AML-193 (cell line): ENCODE measurements at regions not wholly inside any gene's neighbourhood (a gene's known extent, or its start where the extent isn't known, plus 50 kb on each side); places are given as distances from the start of the nearest gene placed in this dataset.
A peak's percentile ranks its signal among the peaks of the same experiment; 100 is the strongest.
"Not testable (repeated sequence)": the region's sequence is repeated elsewhere in the genome, so short reads cannot be mapped to it uniquely, and the experiment has no call there.

Source experiments
- DNase-seq, 2 experiments: peaks; one replicate each; lab custom pipeline; 2025; lab: John Stamatoyannopoulos, UW

DNA sequence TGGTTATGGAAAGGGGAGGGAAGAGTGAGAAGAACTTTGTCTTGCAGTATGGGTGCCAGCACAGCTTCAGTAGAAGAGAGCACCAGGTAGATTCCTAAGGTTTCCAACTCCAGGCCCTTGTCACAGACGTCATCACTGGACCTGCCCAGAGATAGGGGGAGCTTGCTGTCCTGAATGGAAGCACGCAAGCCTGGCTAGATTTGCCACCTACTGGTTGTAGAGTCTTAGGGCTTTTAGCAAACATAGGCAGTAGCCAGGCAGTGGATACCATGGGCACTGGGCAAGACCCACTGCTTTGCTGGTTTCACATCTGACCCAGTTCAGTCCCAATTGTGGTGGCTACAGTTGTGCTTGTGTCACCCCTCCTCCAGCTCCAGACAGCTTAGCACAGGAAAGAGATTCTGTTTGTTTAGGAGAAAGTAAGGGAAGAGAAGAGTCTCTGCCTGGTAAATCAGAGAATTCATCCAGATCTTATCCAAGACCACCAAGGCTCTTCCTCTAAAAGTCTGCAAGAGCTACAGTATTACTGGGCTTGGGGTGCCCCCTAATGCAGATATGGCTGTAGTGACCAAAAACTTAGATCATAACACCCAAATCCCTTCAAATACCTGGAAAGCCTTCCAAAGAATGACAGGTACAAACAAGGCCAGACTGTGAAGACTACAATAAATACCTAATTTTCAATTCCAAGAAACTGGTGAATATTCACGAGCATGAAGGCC is 158.9 kb downstream of the HINT1 start:
- DNase-seq = no peak

GRCh38 chr5:131001507-131001906 is 163.5 kb downstream of the HINT1 start:
- DNase-seq = no peak

DNA sequence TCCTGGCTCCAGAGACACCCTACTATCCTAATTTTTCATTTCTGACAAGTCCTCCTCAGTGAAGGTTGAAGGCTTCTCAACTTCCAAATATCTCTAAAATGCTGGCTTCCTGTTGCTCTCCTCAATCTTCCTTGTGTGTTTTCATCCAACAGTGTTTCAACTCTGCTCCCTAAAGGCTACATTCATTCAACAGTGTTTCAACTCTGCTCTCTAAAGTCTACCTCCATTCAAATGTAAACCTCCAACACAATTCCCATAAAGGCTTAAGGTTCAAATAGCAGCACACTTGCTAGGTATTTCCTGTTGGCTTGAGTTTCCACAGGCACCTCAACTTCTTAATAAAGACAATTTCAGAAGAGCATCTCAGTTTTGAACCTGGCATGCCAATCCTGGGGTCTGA is 164.8 kb downstream of the HINT1 start:
- DNase-seq = no peak

GRCh38 chr5:130996720-130997119 is 168.3 kb downstream of the HINT1 start:
- not testable (repeated sequence) for DNase-seq

DNA sequence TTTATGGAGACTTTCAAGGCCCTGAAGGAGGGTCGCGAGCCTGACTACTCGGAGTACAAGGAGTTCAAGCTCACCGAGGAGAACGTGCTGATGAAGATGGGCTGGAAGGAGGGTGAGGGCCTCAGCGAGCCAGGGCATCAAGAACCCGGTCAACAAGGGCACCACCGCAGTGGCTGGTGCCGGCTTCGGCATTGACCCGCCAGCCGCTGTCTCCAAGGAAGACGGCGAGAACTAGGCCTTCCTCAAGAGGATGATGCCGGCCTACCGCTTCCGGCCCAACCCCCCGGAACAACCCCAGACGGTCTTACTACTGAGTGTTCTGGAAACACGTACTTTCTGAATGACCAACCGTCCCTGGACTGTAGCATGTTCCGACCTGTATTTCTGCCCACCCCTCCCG is 169.2 kb downstream of the HINT1 start:
- DNase-seq = no peak

DNA sequence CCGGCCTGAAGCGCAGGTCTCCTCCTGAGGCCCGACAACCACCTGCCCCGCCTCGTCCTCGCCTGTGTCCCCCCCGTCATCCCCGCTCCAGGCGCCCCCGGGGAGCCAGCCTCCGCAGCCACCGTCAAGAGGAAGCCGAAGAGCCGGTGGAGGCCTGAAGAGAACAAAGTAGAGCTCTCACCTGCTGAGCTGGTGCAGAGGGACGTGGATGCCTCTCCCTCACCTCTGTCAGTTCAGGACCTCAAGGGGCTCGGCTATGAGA is 169.9 kb downstream of the HINT1 start:
- DNase-seq = no peak

DNA sequence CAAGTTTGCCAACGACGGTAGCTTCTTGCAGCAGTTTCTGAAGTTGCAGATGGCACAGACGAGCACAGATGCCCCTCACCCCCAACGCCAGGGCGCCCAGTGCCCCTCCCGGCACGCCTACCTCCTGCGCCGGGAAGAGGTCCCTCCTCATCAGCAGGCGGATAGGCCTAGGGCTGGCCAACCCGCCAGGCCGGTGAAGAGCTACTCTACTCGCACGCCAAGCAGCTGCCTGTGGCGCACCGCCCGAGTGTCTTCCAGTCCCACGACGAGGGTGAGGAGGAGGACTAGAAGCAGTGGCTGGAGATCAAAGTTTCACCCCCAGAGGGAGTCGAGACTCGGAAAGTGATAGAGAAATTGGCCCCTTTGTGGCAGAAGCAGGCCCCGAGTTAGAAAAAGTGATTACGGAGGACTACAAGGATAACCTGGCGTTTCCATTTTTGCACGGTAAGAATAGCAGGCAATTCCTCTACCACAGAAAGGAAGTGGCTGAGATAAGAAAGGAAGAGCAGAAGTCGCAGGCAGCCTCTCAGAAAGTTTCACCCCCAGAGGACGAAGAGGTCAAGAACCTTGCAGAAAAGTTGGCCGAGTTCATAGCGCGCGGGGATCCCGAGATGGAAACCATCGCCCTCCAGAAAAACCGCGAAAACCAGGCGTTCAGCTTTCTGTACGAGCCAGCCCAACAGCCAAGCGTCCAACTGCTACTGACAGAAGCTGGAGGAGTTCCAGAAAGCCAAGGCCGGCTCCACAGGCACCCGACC is 170.4 kb downstream of the HINT1 start:
- no peak for DNase-seq

- no peak for DNase-seq
Observed at GRCh38 chr5:130992621-130993020, 172.4 kb downstream of the HINT1 start.

GRCh38 chr5:130992095-130992494 is 173.0 kb downstream of the HINT1 start:
- no peak for DNase-seq

DNA sequence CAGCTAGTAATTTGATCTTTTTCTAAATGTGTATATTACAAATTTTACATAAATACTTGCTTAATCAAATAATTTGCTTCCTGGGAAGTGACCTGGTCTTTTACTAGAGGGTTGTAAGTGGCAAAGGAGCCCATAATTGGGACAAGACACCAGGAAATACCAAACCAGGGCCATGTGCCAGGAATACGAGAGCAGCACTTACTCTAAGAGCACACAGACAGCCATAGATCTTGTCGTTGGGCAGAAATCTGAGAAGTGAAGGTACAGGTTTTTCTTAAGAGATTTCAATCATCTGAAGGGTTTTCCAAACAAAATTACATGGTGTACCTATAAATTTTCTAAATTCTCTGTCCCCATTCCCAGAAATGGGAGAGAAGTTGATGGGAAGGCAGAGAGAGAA is 179.3 kb downstream of the HINT1 start:
- no peak for DNase-seq

GRCh38 chr5:130981663-130982062 is 183.4 kb downstream of the HINT1 start:
- no peak for DNase-seq

DNA sequence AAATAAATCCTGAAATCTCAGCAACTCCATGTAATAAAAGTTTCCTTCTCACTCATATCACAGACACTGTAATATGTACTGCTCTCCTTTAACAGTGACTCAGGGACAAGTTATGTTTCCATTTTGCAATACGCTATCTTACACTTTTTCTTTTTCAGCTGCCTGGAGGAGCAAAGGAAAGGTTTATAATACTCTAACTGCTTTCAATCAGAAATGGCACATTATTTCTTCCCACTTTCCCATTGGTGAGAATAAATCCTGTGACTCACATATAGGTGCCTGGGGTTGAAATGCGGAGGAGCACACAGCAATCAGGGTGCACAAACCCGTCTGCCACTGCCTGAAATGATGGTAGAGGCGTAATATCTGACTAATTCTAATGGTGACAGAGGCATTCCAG is 186.6 kb downstream of the HINT1 start:
- no peak for DNase-seq

- DNase-seq = no peak
Observed at GRCh38 chr5:130976493-130976892, 188.6 kb downstream of the HINT1 start.

- DNase-seq = no peak
Observed at GRCh38 chr5:130975847-130976246, 189.2 kb downstream of the HINT1 start.

- no peak for DNase-seq
Observed at GRCh38 chr5:130975299-130975698, 189.8 kb downstream of the HINT1 start.

DNA sequence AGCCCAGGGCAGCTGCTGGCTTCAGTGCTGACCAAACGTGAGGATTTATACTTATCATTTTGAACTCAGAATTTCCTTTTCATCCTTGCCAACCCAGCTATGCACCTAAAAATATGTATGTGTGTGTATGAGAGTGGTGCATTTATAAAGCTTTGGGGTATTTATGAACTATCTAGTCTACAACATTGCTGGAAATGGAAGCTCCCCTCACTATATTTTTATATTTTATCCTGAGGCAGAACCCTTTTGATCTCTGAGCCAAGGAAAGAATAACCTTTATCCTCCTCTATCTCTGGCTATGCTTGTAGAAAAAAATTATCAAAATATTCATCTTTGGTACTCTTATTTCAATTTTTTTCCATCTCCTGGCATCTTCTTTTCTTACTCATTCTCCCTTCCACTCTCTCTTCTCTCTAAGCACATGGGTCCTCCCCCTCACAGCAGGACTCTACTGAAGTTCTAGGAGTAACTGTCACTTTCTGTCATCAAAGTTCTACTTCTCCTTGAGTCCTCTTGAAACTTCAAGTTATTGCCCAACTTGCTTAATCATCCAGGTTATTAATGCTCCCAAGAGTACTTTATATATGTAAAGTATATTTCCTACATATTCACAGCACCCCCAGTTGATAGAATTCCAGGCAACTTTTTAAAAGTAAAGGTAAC is 190.9 kb downstream of the HINT1 start:
- DNase-seq = no peak

DNA sequence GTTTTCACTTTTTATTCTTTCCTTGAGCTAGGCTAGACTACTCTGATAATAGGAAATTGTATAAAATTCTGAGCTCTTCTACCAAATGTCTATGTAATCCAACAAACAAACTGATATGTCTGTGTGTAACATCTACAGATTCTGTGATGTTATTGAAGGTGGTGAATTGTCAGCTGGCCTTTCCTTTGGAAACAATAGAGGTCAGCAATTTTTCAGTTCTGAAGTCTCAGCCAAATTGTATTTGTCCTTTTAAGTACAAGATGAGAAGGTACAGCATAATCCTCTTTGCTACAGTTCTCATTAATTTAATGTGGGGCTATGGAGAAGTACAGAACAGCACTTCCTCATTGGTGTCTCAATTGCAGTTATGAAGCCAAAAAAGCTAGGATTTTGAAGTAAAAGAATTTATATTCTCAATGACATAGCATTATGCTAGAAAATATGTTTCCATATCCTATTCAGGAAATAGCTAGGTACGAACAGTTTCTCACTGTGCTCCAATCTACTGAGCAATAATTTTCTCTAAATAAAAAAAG is 198.0 kb downstream of the HINT1 start:
- DNase-seq = peak in 1 of 2 experiments; percentile 0

DNA sequence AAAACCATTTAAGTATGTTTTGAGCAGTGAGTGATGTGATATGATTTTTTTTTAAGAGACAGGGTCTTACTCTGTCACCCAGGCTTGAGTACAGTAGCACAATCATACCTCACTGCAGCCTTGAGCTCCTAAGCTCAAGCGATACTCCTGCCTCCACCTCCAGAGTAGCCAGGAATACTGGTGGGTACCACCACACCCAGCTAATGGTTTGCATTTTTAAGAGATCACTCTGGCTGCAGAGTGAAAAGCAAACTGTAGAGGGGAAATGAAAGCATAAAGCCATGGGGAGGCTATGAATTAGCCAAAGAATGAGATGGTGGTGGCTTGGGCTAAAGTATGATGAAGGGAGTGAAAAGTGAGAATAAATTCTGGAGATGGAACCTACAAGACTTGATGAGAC is 199.1 kb downstream of the HINT1 start:
- DNase-seq = no peak

DNA sequence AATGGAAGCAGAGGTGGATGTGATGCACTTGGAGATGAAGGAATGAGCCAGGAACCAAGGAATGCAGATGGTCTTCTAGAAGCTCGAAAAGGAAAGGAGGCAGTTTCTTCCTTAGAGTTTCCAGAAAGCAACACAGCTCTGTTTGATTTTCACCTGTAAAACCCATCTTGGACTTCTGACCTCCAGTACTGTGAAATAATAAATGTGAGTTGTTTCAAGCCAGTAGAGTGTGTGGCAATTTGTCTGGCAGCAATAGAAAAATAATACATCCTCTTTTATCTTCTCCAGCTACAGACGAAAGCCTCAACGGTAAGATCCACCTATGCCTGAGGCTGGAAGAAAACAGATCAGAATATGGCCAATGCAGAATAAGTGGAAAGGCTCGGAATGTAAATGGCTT is 199.7 kb downstream of the HINT1 start:
- DNase-seq = no peak

DNA sequence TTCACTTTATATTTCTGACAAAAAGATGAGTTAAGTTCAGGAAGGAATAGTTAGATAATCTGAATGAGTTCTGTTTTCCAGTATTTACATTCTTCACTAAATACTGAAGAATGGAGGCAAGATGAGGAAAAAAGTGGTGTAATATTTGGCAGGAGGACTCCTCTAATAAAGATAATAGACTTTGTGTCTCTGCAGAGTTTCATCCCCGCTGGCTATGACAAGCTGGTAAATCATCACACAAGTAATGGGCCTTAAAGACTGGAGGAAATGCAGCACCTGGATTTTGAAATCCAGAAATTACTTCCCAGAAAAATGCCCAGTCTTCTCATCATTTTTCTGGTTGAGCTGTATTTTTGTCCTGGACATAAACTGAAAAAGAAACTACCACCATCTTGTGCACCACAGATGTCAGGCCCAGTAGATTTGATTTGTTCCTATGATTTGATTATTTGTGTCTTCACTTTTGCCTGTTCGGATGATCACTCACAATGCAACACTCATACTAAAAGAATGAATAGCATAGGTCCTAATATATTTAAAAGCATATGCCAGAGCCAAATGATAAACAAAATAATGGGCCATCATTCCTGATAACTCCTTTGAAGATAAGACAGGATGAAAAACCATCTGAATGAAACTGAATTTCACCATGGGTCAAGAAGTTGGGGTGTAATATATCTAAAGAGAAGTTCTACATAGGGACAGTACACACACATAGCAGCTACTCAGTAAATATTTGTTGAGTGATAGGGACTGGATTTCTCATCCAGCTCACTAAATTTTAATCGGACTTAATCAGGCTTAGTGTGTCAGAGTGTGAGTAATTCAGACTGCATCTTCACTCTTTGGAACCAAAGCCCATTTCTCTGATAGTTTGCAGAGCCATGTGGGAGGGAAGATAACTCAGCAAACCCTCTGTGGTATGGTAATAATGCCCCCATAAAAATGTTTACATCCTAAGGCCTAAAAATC is 200.5 kb downstream of the HINT1 start:
- DNase-seq = no peak

GRCh38 chr5:130963798-130964197 is 201.3 kb downstream of the HINT1 start:
- no peak for DNase-seq

DNA sequence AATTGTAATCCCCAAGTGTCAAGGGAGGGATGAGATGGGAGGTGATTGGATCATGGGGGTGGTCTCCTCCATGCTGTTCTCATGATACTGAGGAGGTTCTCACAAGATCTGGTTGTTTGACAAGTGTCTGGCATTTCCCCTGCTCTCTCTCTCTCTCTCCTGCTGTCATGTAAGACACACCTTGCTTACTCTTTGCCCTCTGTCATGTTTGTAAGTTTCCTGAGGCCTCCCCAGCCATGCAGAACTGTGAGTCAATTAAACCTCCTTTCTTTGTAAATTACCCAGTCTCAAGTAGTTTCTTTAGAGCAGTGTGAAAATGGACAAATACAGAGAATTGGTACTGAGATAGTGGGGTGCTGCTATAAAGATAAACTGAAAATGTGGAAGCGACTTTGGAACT is 207.9 kb downstream of the HINT1 start:
- DNase-seq = no peak
